DND-41 (cell line): ENCODE measurements at regions not wholly inside any gene's neighbourhood (a gene's known extent, or its start where the extent isn't known, plus 50 kb on each side); places are given as distances from the start of the nearest gene placed in this dataset.

Experiments
- CTCF ChIP-seq: IDR thresholded peaks from 2 replicates; pipeline ENCODE4 v1.5.1; 2012; ENCODE audit warnings: borderline replicate concordance, low read length, moderate library complexity, mild to moderate bottlenecking; ENCODE audit not compliant: poor library complexity, severe bottlenecking; ENCODE audit errors: extremely low read depth
- EZH2 ChIP-seq: IDR thresholded peaks from 3 replicates; pipeline ENCODE4 v1.6.1; 2012; ENCODE audit warnings: borderline replicate concordance, low read depth, mild to moderate bottlenecking, moderate library complexity, low read length, inconsistent platforms; ENCODE audit not compliant: severe bottlenecking

- TF ChIP-seq CTCF, result no peak
- TF ChIP-seq EZH2, result no peak
These were observed 80.1 kb upstream of the RPL38 start for GRCh38 chr17:74123350-74123749.
